Right lobe of liver (tissue), 4 donors: ENCODE measurements at regions not wholly inside any gene's neighbourhood (a gene's known extent, or its start where the extent isn't known, plus 50 kb on each side); places are given as distances from the start of the nearest gene placed in this dataset.
"Not testable (repeated sequence)": the region's sequence is repeated elsewhere in the genome, so short reads cannot be mapped to it uniquely, and the experiment has no call there.

Source experiments
- CTCF ChIP-seq, 4 donors: fragments of 200-600 bp in 3 of 4; fragments of 450-650 bp in 1 of 4; IDR thresholded peaks; one replicate each; pipeline versions ENCODE4 v1.5.1 to v1.8.0; 2016 to 2022; ENCODE audit warnings: antibody characterized with exemption in 4 of 4, mild to moderate bottlenecking in 2 of 4
- POLR2A ChIP-seq: fragments of 450-650 bp; IDR thresholded peaks from one replicate; pipeline ENCODE4 v1.6.1; 2017; ENCODE audit warnings: antibody characterized with exemption, mild to moderate bottlenecking
- donor health status: DM: no; HTN: no; CAD: no.
- donor health status: DM: no; HTN: no; CAD: no.
- donor health status: DM: no; HTN: yes; CAD: no.

GRCh38 chr18:14984531-14984930 is 236.6 kb downstream of the ANKRD30B start:
- not testable (repeated sequence) for TF ChIP-seq CTCF (IDR thresholded peaks at IDR 0.05); POLR2A
